ENCODE measurements at regions not wholly inside any gene's neighbourhood (a gene's known extent, or its start where the extent isn't known, plus 50 kb on each side); places are given as distances from the start of the nearest gene placed in this dataset.

GRCh38 chr1:115400426-115400825 is 62.4 kb upstream of the NGF start:
- in situ Hi-C loops (cut with HindIII; ENCODE audit: extremely low pct_ligation_motif_present, low pct_unique_long_range_greater_than_20kb), result no loop called here

GRCh38 chr1:115398745-115399144 is 60.7 kb upstream of the NGF start:
- intact Hi-C loops (cut with micrococcal nuclease; ENCODE audit: unreplicated experiment) (no loop called here), in situ Hi-C loops (cut with HindIII; ENCODE audit: extremely low pct_ligation_motif_present, low pct_unique_long_range_greater_than_20kb) (no loop called here)
- no peaks in the 10 kb centered on the region for H3K27me3 ChIP-seq (ENCODE audit: control insufficient read depth in 1 of 2, insufficient read depth in 2 of 2, low read length in 2 of 2)
- no peak overlapping the region for H2AFZ ChIP-seq (ENCODE audit: low read length)
- H3K4me3 ChIP-seq (replicated peaks in 1 of 3; ENCODE audit: insufficient read depth in 1 of 3, low read depth in 2 of 3, low read length in 3 of 3), result no peak overlapping the region
- no peaks in the 10 kb centered on the region for H3K79me2 ChIP-seq (ENCODE audit: insufficient read depth, low read length)
- WGBS (ENCODE audit: low lambda C conversion rate), result 40% methylated on average over 4 of the region's 4 CpGs
- H3K4me2 ChIP-seq (ENCODE audit: low read depth, low read length), result no peak overlapping the region
- TF ChIP-seq SP140L (CRISPR knock-in tag; IDR thresholded peaks at IDR 0.05; ENCODE audit: borderline replicate concordance) (no peak), SIN3B (IDR thresholded peaks at IDR 0.05; ENCODE audit: low read length) (no peak), MXD4 (CRISPR knock-in tag; IDR thresholded peaks at IDR 0.05) (no peak), EZH2 (conservative IDR thresholded peaks at IDR 0.05; ENCODE audit: low read depth, low read length) (no peak), RXRA (CRISPR knock-in tag; IDR thresholded peaks at IDR 0.05) (no peak), PHF20 (CRISPR knock-in tag; IDR thresholded peaks at IDR 0.05) (no peak), IRX3 (CRISPR knock-in tag; IDR thresholded peaks at IDR 0.05; ENCODE audit: borderline replicate concordance, low read depth) (no peak), LCORL (IDR thresholded peaks at IDR 0.05) (no peak), LCORL (CRISPR knock-in tag; IDR thresholded peaks at IDR 0.05) (no peak), MTF1 (CRISPR knock-in tag; IDR thresholded peaks at IDR 0.05) (no peak)
- ATAC-seq (no peak), DNase-seq (ENCODE audit: low spot score) (no peak), FAIRE-seq (no peak)
- no peak overlapping the region for H3K9ac ChIP-seq (ENCODE audit: insufficient read depth, low read depth, low read length)
- no peak overlapping the region for H3K27ac ChIP-seq (ENCODE audit: extremely low read length, insufficient read depth, low read length)
- H3K9me3 ChIP-seq (ENCODE audit: low read length), result no peaks in the 10 kb centered on the region
- H4K20me1 ChIP-seq (ENCODE audit: insufficient read depth, low read length), result no peaks in the 10 kb centered on the region
- ChIA-PET CTCF (ENCODE audit: low intra/inter-chr PET ratio, low total read pairs) (no interaction called here), POLR2A (no interaction called here)
- H3K36me3 ChIP-seq (replicated peaks in 1 of 2; ENCODE audit: control insufficient read depth in 1 of 2, insufficient read depth in 2 of 2, low read length in 2 of 2), result no peaks in the 10 kb centered on the region
- no peaks in the 10 kb centered on the region for H3K4me1 ChIP-seq (ENCODE audit: insufficient read depth, low read length)
- no TSS peak for BruUV-seq (replicated peaks)

More at GRCh38 chr1:115400426-115400825, 62.4 kb upstream of the NGF start:
- CTCF ChIA-PET (ENCODE audit: low intra/inter-chr PET ratio, low total read pairs), result no interaction called here
- DNase-seq (ENCODE audit: low spot score) (no peak), ATAC-seq (no peak), FAIRE-seq (no peak)
- Histone ChIP-seq H3K4me2 (ENCODE audit: low read depth, low read length) (no peak overlapping the region), H3K27ac (ENCODE audit: extremely low read length, insufficient read depth, low read length) (no peak overlapping the region), H3K27me3 (ENCODE audit: control insufficient read depth in 1 of 2, insufficient read depth in 2 of 2, low read length in 2 of 2) (no peaks in the 10 kb centered on the region), H4K20me1 (ENCODE audit: insufficient read depth, low read length) (no peaks in the 10 kb centered on the region), H3K9ac (ENCODE audit: insufficient read depth, low read depth, low read length) (no peak overlapping the region), H3K79me2 (ENCODE audit: insufficient read depth, low read length) (no peaks in the 10 kb centered on the region), H3K4me3 (replicated peaks in 1 of 3; ENCODE audit: insufficient read depth in 1 of 3, low read depth in 2 of 3, low read length in 3 of 3) (no peak overlapping the region), H3K9me3 (ENCODE audit: low read length) (no peaks in the 10 kb centered on the region), H2AFZ (ENCODE audit: low read length) (no peak overlapping the region), H3K36me3 (replicated peaks in 1 of 2; ENCODE audit: control insufficient read depth in 1 of 2, insufficient read depth in 2 of 2, low read length in 2 of 2) (no peaks in the 10 kb centered on the region), H3K4me1 (ENCODE audit: insufficient read depth, low read length) (no peaks in the 10 kb centered on the region)
- TF ChIP-seq SIN3B (IDR thresholded peaks at IDR 0.05; ENCODE audit: low read length) (no peak), CTCF (CRISPR knock-in tag; IDR thresholded peaks at IDR 0.05) (no peak), MYNN (CRISPR knock-in tag; IDR thresholded peaks at IDR 0.05; ENCODE audit: low read depth) (no peak), ZFX (CRISPR knock-in tag; IDR thresholded peaks at IDR 0.05; ENCODE audit: low read depth) (no peak), ZNF747 (CRISPR knock-in tag; IDR thresholded peaks at IDR 0.05; ENCODE audit: borderline replicate concordance) (no peak), ZFP36 (IDR thresholded peaks at IDR 0.05; ENCODE audit: borderline replicate concordance, low read depth, low read length, partially characterized antibody) (no peak), MAF1 (CRISPR knock-in tag; IDR thresholded peaks at IDR 0.05; ENCODE audit: borderline replicate concordance) (no peak), ZNF614 (CRISPR knock-in tag; IDR thresholded peaks at IDR 0.05; ENCODE audit: borderline replicate concordance) (no peak), GLI4 (CRISPR knock-in tag; IDR thresholded peaks at IDR 0.05; ENCODE audit: borderline replicate concordance) (no peak)
- BruUV-seq (replicated peaks), result no TSS peak
- intact Hi-C loops (cut with micrococcal nuclease; ENCODE audit: unreplicated experiment), result no loop called here
- POLR2A ChIA-PET, result no interaction called here
- WGBS (ENCODE audit: low lambda C conversion rate), result 32% methylated on average over 5 of the region's 5 CpGs

All from HepG2 (cell line).